ENCODE measurements at regions not wholly inside any gene's neighbourhood (a gene's known extent, or its start where the extent isn't known, plus 50 kb on each side); places are given as distances from the start of the nearest gene placed in this dataset.

DNA sequence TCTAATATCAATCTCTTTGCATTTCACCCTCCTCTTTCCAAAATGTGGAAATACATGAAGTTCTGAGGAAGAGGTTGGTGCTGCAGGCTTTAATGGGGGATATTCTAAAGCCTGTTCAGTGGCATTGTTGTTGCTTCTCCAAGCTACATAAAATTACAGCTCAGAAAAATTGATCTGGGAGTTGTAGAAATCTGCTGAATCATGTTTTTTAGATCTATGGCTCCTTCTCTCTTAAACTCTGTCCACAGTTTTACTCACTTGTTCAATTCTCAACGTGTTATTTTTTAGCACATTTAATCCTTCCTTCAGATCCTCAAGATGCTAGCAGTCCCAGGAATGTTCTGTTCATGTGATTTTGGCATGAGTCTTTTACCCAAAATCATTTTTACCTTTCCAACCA lies 949.5 kb upstream of the ADGRL3 start:
- Histone ChIP-seq H3K9me3 (peaks cover 0 to 2% (median 0%) of the 10 kb centered on the region in 4 donors), H3K27me3 (no peaks in the 10 kb centered on the region), H3K4me1 (no peaks in the 10 kb centered on the region), H3K36me3 (no peaks in the 10 kb centered on the region), H3K4me3 (no peak overlapping the region), H3K27ac (no peak overlapping the region)
- DNase-seq: no peak
- TF ChIP-seq POLR2A (IDR thresholded peaks at IDR 0.05): no peak
- TF ChIP-seq, protein P1, sequence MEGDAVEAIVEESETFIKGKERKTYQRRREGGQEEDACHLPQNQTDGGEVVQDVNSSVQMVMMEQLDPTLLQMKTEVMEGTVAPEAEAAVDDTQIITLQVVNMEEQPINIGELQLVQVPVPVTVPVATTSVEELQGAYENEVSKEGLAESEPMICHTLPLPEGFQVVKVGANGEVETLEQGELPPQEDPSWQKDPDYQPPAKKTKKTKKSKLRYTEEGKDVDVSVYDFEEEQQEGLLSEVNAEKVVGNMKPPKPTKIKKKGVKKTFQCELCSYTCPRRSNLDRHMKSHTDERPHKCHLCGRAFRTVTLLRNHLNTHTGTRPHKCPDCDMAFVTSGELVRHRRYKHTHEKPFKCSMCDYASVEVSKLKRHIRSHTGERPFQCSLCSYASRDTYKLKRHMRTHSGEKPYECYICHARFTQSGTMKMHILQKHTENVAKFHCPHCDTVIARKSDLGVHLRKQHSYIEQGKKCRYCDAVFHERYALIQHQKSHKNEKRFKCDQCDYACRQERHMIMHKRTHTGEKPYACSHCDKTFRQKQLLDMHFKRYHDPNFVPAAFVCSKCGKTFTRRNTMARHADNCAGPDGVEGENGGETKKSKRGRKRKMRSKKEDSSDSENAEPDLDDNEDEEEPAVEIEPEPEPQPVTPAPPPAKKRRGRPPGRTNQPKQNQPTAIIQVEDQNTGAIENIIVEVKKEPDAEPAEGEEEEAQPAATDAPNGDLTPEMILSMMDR (IDR thresholded peaks at IDR 0.05): no peak

DNA sequence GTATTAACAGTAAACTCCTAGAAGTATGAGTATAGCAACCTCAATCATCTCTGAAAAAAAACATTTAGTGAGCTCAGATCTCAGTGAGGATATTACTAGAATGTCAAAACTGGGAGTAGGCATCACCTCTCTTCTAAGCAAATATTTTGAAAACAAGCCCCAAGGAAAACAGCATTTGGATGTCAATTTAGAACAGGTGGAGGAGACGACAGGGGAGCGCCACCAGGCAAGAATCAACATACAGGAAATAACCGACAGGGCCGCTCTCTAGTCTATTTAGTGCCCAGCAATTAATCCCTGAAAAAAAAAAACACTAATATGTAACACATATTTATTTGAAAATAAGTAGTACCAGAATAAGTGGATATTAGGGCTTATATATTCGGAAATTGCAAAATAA lies 940.3 kb upstream of the ADGRL3 start:
- no peaks in the 10 kb centered on the region for H3K27me3 ChIP-seq
- H3K9me3 ChIP-seq: no peaks in the 10 kb centered on the region

DNA sequence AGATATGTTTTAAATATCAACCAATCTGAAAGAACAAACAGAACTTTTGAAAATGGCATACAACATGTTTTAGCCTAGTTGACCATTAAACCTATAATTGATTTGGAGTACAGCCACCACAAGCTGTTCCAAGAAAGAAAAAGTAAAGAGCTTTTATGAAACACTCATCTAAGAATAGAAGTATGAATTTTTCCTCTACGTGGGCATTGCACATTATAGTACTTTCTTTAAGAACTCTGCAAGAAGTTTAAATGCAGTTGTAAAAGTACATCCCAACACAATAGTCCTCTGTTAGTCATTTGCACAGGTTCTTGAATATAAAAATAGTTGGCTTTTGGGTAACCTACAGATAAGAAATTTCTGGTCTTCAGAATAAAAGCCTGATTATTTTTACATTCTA lies 933.6 kb upstream of the ADGRL3 start:
- Histone ChIP-seq H3K9me3 (no peaks in the 10 kb centered on the region), H3K4me3 (no peak overlapping the region), H3K27ac (no peak overlapping the region), H3K27me3 (no peaks in the 10 kb centered on the region), H3K4me1 (no peaks in the 10 kb centered on the region), H3K36me3 (no peaks in the 10 kb centered on the region)
- DNase-seq: no peak
- TF ChIP-seq, protein P1 (IDR thresholded peaks at IDR 0.05): no peak

More for the DNA sequence above, 940.3 kb upstream of the ADGRL3 start:
- DNase-seq: no peak
- Histone ChIP-seq H3K4me1 (no peaks in the 10 kb centered on the region), H3K27ac (no peak overlapping the region), H3K4me3 (no peak overlapping the region), H3K36me3 (no peaks in the 10 kb centered on the region)
- TF ChIP-seq POLR2A (IDR thresholded peaks at IDR 0.05): no peak
- TF ChIP-seq, protein P1 (IDR thresholded peaks at IDR 0.05): no peak

DNA sequence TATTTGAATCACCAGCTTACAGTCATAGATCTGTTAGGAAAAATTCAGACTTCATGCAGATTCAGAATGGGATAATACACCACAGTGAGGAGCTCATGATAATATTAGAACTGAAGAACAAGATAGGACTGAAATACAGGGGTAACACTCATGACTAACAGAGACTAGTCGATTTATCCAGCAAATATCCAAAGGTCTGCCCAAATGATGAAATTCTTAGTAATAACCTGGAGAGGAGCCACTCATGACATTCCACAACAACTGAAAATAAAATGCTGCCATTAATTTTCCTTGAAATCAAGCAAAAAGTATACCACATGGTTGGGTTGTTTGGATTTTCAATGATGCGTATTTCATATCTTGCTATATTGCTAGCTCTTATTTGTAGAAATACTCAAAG lies 903.7 kb upstream of the ADGRL3 start:
- TF ChIP-seq POLR2A (IDR thresholded peaks at IDR 0.05): no peak
- TF ChIP-seq, protein P1 (IDR thresholded peaks at IDR 0.05): no peak
- Histone ChIP-seq H3K36me3 (no peaks in the 10 kb centered on the region), H3K4me1 (no peaks in the 10 kb centered on the region), H3K4me3 (no peak overlapping the region), H3K27me3 (no peaks in the 10 kb centered on the region), H3K9me3 (no peaks in the 10 kb centered on the region), H3K27ac (no peak overlapping the region)
- no peak for DNase-seq

DNA sequence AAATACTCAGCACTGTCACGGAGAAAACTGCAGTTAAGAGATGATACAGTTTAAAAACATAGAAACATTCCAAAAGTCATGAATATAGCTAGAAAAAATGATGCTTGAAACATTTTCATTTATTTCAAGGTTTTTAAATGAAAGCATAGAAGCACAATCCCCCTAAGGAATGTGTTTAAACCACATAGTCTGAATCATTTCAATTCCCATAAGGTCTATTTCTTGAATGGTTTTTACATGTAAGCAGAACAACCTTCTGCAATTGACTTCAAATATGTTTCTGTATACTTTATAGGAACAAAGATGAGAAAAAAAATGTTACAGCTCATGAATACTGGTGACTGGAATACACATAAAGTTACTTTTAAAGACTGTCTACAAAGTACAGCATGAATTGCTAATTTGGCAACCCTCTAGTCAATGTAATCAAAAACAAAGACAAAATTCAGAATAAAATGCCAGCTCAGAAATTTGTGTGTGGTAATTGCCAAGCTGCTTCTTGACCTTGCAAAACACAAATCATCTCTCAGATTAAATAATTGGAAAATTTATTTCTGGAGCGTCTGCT lies 886.4 kb upstream of the ADGRL3 start:
- H3K27ac ChIP-seq: no peak overlapping the region
- no peaks in the 10 kb centered on the region for H3K9me3 ChIP-seq
- no peaks in the 10 kb centered on the region for H3K27me3 ChIP-seq
- no peak overlapping the region for H3K4me3 ChIP-seq
- TF ChIP-seq POLR2A (IDR thresholded peaks at IDR 0.05): no peak
- TF ChIP-seq, protein P1 (IDR thresholded peaks at IDR 0.05): no peak
- H3K36me3 ChIP-seq: no peaks in the 10 kb centered on the region
- no peak for DNase-seq
- H3K4me1 ChIP-seq: no peaks in the 10 kb centered on the region

DNA sequence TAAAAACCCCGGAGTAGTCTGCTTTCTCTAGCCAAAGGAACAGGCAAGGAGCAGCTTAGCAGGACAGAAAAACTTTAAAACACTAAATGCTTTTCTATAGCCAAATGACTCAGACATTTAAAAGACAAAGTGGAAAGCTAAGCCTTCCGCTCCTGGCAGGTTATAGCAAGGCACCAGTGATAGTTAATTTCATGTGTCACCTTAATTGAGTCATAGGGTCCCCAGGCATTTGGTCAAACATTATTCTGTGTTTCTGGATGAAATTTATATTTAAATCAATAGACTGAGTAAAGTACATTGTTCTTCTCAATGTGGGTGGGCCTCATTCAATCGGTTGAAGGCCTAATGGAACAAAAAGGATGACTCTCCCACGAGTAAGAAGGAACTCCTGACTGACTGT lies 885.7 kb upstream of the ADGRL3 start:
- H3K4me3 ChIP-seq: no peak overlapping the region
- TF ChIP-seq, protein P1 (IDR thresholded peaks at IDR 0.05): no peak
- no peak for TF ChIP-seq POLR2A (IDR thresholded peaks at IDR 0.05)

More for the DNA sequence above, 885.7 kb upstream of the ADGRL3 start:
- no peaks in the 10 kb centered on the region for H3K27me3 ChIP-seq
- H3K27ac ChIP-seq: no peak overlapping the region
- H3K9me3 ChIP-seq: no peaks in the 10 kb centered on the region
- no peak for DNase-seq
- H3K4me1 ChIP-seq: no peaks in the 10 kb centered on the region
- no peaks in the 10 kb centered on the region for H3K36me3 ChIP-seq

Measured in Peyer's patch (tissue), 4 donors.